CD4-positive, alpha-beta T cell (primary cell): ENCODE measurements at regions not wholly inside any gene's neighbourhood (a gene's known extent, or its start where the extent isn't known, plus 50 kb on each side); places are given as distances from the start of the nearest gene placed in this dataset.

Source experiments
- ATAC-seq: fragments of 200-7000 bp; cut with Tn5 transposase; one replicate; pipeline ENCODE4 v1.10.0; 2022; ENCODE audit warnings: mild to moderate bottlenecking; ENCODE audit not compliant: poor library complexity
- CTCF ChIA-PET: fragments of 350-600 bp; sonication (Branson Sonifier 250); formaldehyde crosslinking; loops from one replicate; lab custom pipeline; 2021; ENCODE audit warnings: antibody characterized with exemption, inconsistent platforms; lab: Charles Lee
- POLR2A ChIA-PET: fragments of 350-600 bp; sonication (Branson Sonifier 250); formaldehyde crosslinking; loops from one replicate; lab custom pipeline; 2021; ENCODE audit warnings: antibody characterized with exemption, inconsistent platforms; lab: Charles Lee
- DNase-seq, 14 experiments: peaks; one replicate each; pipeline ENCODE4 v3.0.0-alpha.2; 2013 to 2020; ENCODE audit warnings: mixed read lengths in 2 of 14
- H3K27ac ChIP-seq, 2 donors: one replicate each; pipeline versions ENCODE4 v1.5.1 to v1.7.0; 2013; ENCODE audit warnings: low read length in 2 of 2, low read depth in 1 of 2, mild to moderate bottlenecking in 1 of 2
- H3K27me3 ChIP-seq, 2 experiments: 1 replicate in 1 of 2; 2 replicates in 1 of 2; pipeline versions ENCODE4 v1.6.1 to v1.7.0; 2013; ENCODE audit warnings: low read length in 2 of 2, control low read depth in 1 of 2, mild to moderate bottlenecking in 1 of 2, moderate library complexity in 1 of 2; ENCODE audit not compliant: insufficient read depth in 2 of 2, control insufficient read depth in 1 of 2
- H3K36me3 ChIP-seq: one replicate; pipeline ENCODE4 v1.6.1; 2013; ENCODE audit warnings: low read length, control low read depth; ENCODE audit not compliant: insufficient read depth
- H3K4me1 ChIP-seq: one replicate; pipeline ENCODE4 v1.6.1; 2013; ENCODE audit warnings: low read length, control low read depth; ENCODE audit not compliant: insufficient read depth
- H3K4me3 ChIP-seq: one replicate; pipeline ENCODE4 v1.5.1; 2013; ENCODE audit warnings: mild to moderate bottlenecking, low read length, moderate library complexity
- H3K9me3 ChIP-seq, 2 experiments: 1 replicate in 1 of 2; 2 replicates in 1 of 2; pipeline versions ENCODE4 v1.6.1 to v1.7.0; 2013; ENCODE audit warnings: low read length in 2 of 2, mild to moderate bottlenecking in 2 of 2, control low read depth in 1 of 2, moderate library complexity in 1 of 2; ENCODE audit not compliant: control insufficient read depth in 1 of 2, insufficient read depth in 1 of 2
- H3K27ac Mint-ChIP-seq: one replicate; pipeline ENCODE4 v1.8.0; 2020; ENCODE audit warnings: mixed read lengths
- H3K27me3 Mint-ChIP-seq: one replicate; pipeline ENCODE4 v1.8.0; 2021; ENCODE audit warnings: mixed read lengths
- H3K36me3 Mint-ChIP-seq: one replicate; pipeline ENCODE4 v1.8.0; 2021; ENCODE audit warnings: low read depth, mixed read lengths
- H3K4me1 Mint-ChIP-seq: one replicate; pipeline ENCODE4 v1.8.0; 2021; ENCODE audit warnings: low read depth, mixed read lengths
- H3K4me3 Mint-ChIP-seq: one replicate; pipeline ENCODE4 v1.8.0; 2020; ENCODE audit warnings: mild to moderate bottlenecking, mixed read lengths
- H3K9me3 Mint-ChIP-seq: one replicate; pipeline ENCODE4 v1.8.0; 2020; ENCODE audit warnings: mixed read lengths
- intact Hi-C, 2 experiments: fragments of 100-400 bp; cut with DNase I in 1 of 2; cut with micrococcal nuclease in 1 of 2; formaldehyde crosslinking; loops; one replicate each; pipeline versions ENCODE4 v1.15.1 to v1.9.0; 2023 to 2025; cut with DNase I, micrococcal nuclease
- TF ChIP-seq, protein P1 (sequence below): fragments of 200-600 bp; IDR thresholded peaks from one replicate; pipeline ENCODE4 v1.8.0; 2022; ENCODE audit warnings: antibody characterized with exemption, mild to moderate bottlenecking

- Histone ChIP-seq H3K9me3 (no peaks in the 10 kb centered on the region), H3K27me3 (no peaks in the 10 kb centered on the region), H3K4me3 (no peak overlapping the region), H3K36me3 (no peaks in the 10 kb centered on the region), H3K4me1 (no peaks in the 10 kb centered on the region), H3K27ac (no peak overlapping the region)
- Mint-ChIP-seq H3K27ac (no peak overlapping the region), H3K4me1 (no peaks in the 10 kb centered on the region), H3K4me3 (no peak overlapping the region), H3K36me3 (no peaks in the 10 kb centered on the region), H3K9me3 (no peaks in the 10 kb centered on the region), H3K27me3 (peaks cover 3% of the 10 kb centered on the region)
- DNase-seq (no peak), ATAC-seq (no peak)
- TF ChIP-seq, protein P1, sequence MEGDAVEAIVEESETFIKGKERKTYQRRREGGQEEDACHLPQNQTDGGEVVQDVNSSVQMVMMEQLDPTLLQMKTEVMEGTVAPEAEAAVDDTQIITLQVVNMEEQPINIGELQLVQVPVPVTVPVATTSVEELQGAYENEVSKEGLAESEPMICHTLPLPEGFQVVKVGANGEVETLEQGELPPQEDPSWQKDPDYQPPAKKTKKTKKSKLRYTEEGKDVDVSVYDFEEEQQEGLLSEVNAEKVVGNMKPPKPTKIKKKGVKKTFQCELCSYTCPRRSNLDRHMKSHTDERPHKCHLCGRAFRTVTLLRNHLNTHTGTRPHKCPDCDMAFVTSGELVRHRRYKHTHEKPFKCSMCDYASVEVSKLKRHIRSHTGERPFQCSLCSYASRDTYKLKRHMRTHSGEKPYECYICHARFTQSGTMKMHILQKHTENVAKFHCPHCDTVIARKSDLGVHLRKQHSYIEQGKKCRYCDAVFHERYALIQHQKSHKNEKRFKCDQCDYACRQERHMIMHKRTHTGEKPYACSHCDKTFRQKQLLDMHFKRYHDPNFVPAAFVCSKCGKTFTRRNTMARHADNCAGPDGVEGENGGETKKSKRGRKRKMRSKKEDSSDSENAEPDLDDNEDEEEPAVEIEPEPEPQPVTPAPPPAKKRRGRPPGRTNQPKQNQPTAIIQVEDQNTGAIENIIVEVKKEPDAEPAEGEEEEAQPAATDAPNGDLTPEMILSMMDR, result no peak
- intact Hi-C loops, result no loop called here
- ChIA-PET CTCF (interaction anchor here (0.6 kb wide), 1 partner anchor 1888 kb away, joined by 4 read pairs; no protein-coding TSS in a partner anchor), POLR2A (no interaction called here)
These were observed 331.8 kb upstream of the ITGA1 start for GRCh38 chr5:52455920-52456319.

DNA sequence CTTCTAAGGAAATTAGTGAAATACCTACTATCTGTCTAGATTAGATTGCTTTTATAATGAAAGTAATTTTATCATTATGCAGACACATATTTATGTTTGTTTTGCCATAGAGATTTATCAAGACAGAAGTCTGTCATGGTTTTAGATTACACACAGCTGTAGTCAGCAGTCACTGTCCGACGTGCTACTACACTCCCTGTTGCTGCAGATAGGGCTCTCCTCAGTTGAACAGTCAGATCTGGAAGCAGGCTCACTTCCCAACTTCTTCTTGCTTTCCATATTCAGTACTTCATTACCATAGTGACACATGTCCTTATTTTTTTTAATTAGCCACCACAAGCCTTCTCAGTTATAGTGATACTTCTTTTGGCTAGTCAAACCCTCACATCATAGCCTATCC lies 329.9 kb upstream of the ITGA1 start:
- no peak overlapping the region for H3K27ac ChIP-seq
- POLR2A ChIA-PET, result no interaction called here
- Mint-ChIP-seq H3K27ac (no peak overlapping the region), H3K9me3 (no peaks in the 10 kb centered on the region), H3K27me3 (peaks cover 3% of the 10 kb centered on the region), H3K4me1 (no peaks in the 10 kb centered on the region), H3K36me3 (no peaks in the 10 kb centered on the region), H3K4me3 (no peak overlapping the region)
- no peak overlapping the region for H3K4me3 ChIP-seq
- CTCF ChIA-PET, result no interaction called here
- no peaks in the 10 kb centered on the region for H3K27me3 ChIP-seq
- no peaks in the 10 kb centered on the region for H3K36me3 ChIP-seq
- intact Hi-C loops, result no loop called here
- H3K4me1 ChIP-seq, result no peaks in the 10 kb centered on the region
- H3K9me3 ChIP-seq, result no peaks in the 10 kb centered on the region
- TF ChIP-seq, protein P1, result no peak
- DNase-seq (no peak), ATAC-seq (no peak)

DNA sequence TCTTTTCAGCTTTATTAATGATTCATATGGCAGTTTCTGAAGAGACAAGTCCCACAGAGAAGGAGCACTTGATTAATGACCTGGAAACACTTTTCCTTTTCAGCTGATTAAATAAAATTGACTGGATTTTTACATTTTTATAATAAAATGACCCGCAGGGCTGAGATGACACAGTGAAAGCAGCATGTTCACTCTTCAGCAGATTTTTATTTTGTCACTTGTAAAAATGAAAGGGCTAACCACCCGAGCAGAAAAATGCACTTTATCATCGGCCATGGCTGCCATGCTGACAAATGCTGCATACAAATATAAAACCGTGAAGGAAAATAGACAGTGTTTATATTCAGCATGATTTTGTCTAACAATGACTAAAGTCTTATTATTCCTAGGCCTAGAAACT lies 321.6 kb upstream of the ITGA1 start:
- H3K4me1 ChIP-seq, result no peaks in the 10 kb centered on the region
- intact Hi-C loops, result no loop called here
- no peak overlapping the region for H3K4me3 ChIP-seq
- Mint-ChIP-seq H3K36me3 (no peaks in the 10 kb centered on the region), H3K4me1 (peaks cover 10% of the 10 kb centered on the region), H3K27ac (no peak overlapping the region), H3K27me3 (no peaks in the 10 kb centered on the region), H3K9me3 (no peaks in the 10 kb centered on the region), H3K4me3 (no peak overlapping the region)
- ChIA-PET CTCF (no interaction called here), POLR2A (no interaction called here)
- no peaks in the 10 kb centered on the region for H3K9me3 ChIP-seq
- DNase-seq (no peak), ATAC-seq (no peak)
- H3K36me3 ChIP-seq, result no peaks in the 10 kb centered on the region
- TF ChIP-seq, protein P1, result no peak
- no peaks in the 10 kb centered on the region for H3K27me3 ChIP-seq
- no peak overlapping the region for H3K27ac ChIP-seq
